Astrocyte (in vitro differentiated cells and primary cell): ENCODE measurements at regions not wholly inside any gene's neighbourhood (a gene's known extent, or its start where the extent isn't known, plus 50 kb on each side); places are given as distances from the start of the nearest gene placed in this dataset.

ENCODE experiments used
- DNase-seq: peaks from one replicate; pipeline ENCODE4 v3.0.0-alpha.2; 2010; ENCODE audit warnings: low read depth
- FAIRE-seq: peaks from 2 replicates; lab custom pipeline; 2011; peaks lifted over from hg19 to GRCh38; lab: Jason Lieb, UNC
- H2AFZ ChIP-seq: 2 replicates; pipeline ENCODE4 v1.6.0; 2012; ENCODE audit warnings: low read depth, low read length, inconsistent platforms
- H3K27ac ChIP-seq: 2 replicates; pipeline ENCODE4 v1.5.1; 2011; ENCODE audit warnings: low read depth, low read length, inconsistent platforms
- H3K27me3 ChIP-seq: 2 replicates; pipeline ENCODE4 v1.6.0; 2011; ENCODE audit warnings: low read length, inconsistent platforms; ENCODE audit not compliant: insufficient read depth
- H3K36me3 ChIP-seq: 2 replicates; pipeline ENCODE4 v1.5.1; 2011; ENCODE audit warnings: low read length, inconsistent platforms; ENCODE audit not compliant: insufficient read depth
- H3K4me1 ChIP-seq: 2 replicates; pipeline ENCODE4 v1.5.1; 2011; ENCODE audit warnings: low read length, inconsistent platforms; ENCODE audit not compliant: insufficient read depth
- H3K4me2 ChIP-seq: 2 replicates; pipeline ENCODE4 v1.6.0; 2012; ENCODE audit warnings: low read length, inconsistent platforms
- H3K4me3 ChIP-seq: 2 replicates; pipeline ENCODE4 v1.5.1; 2011; ENCODE audit warnings: low read depth, mild to moderate bottlenecking, low read length, inconsistent platforms; ENCODE audit not compliant: insufficient read depth
- H3K79me2 ChIP-seq: 2 replicates; pipeline ENCODE4 v1.6.0; 2012; ENCODE audit warnings: mild to moderate bottlenecking, low read length, inconsistent platforms; ENCODE audit not compliant: insufficient read depth
- H3K9ac ChIP-seq: 2 replicates; pipeline ENCODE4 v1.6.0; 2012; ENCODE audit warnings: mild to moderate bottlenecking, low read length, inconsistent platforms
- H3K9me3 ChIP-seq: 2 replicates; pipeline ENCODE4 v1.5.1; 2012; ENCODE audit warnings: low read depth, mild to moderate bottlenecking, low read length, inconsistent platforms; ENCODE audit not compliant: insufficient read depth
- H4K20me1 ChIP-seq: 2 replicates; pipeline ENCODE4 v1.6.0; 2012; ENCODE audit warnings: low read length, inconsistent platforms; ENCODE audit not compliant: insufficient read depth
- H3K27ac Mint-ChIP-seq: one replicate; pipeline ENCODE4 v1.8.0; 2021; ENCODE audit warnings: mild to moderate bottlenecking, mixed read lengths; ENCODE audit not compliant: unreplicated experiment
- H3K27me3 Mint-ChIP-seq: one replicate; pipeline ENCODE4 v1.8.0; 2021; ENCODE audit warnings: low read depth, mixed read lengths; ENCODE audit not compliant: unreplicated experiment
- H3K36me3 Mint-ChIP-seq: one replicate; pipeline ENCODE4 v1.8.0; 2021; ENCODE audit warnings: low read depth, mixed read lengths; ENCODE audit not compliant: unreplicated experiment
- H3K4me1 Mint-ChIP-seq: one replicate; pipeline ENCODE4 v1.8.0; 2021; ENCODE audit warnings: low read depth, mixed read lengths; ENCODE audit not compliant: unreplicated experiment
- H3K4me3 Mint-ChIP-seq: one replicate; pipeline ENCODE4 v1.8.0; 2021; ENCODE audit warnings: mild to moderate bottlenecking, moderate library complexity, mixed read lengths; ENCODE audit not compliant: unreplicated experiment
- H3K9me3 Mint-ChIP-seq: one replicate; pipeline ENCODE4 v1.8.0; 2021; ENCODE audit warnings: mild to moderate bottlenecking, mixed read lengths; ENCODE audit not compliant: unreplicated experiment
- EZH2 ChIP-seq: IDR thresholded peaks from 2 replicates; pipeline ENCODE4 v1.6.1; 2012; ENCODE audit warnings: mild to moderate bottlenecking, low read length, inconsistent platforms; ENCODE audit not compliant: insufficient read depth
- TF ChIP-seq, protein P1 (sequence below): IDR thresholded peaks from 2 replicates; pipeline ENCODE4 v1.5.1; 2011; ENCODE audit warnings: low read depth, mild to moderate bottlenecking, inconsistent platforms, low read length, moderate library complexity; ENCODE audit not compliant: insufficient read depth

DNA sequence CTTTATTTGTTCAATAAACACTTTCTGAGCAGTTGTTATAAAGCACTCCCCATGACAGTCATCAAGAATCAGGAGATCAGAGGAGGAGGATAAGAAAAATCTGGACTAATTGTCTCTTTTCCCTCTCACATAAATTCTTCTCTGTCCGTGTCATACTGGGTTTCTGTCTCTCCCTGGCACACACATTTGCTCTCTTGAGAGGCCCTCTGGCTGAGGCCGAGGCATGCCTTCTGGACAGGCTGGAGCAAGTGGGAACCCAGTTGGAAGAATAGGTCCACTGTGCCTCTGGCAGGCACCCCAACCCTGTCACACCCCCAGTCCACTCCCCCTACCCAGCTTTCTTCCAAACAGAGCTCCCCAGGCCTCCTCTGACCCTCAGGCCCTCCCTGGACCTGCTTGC lies 315.8 kb downstream of the UACA start:
- peaks cover 8% of the 10 kb centered on the region for H3K9me3 Mint-ChIP-seq
- H3K27me3 Mint-ChIP-seq, result peaks cover 76% of the 10 kb centered on the region
- no peak overlapping the region for H3K27ac ChIP-seq

DNA sequence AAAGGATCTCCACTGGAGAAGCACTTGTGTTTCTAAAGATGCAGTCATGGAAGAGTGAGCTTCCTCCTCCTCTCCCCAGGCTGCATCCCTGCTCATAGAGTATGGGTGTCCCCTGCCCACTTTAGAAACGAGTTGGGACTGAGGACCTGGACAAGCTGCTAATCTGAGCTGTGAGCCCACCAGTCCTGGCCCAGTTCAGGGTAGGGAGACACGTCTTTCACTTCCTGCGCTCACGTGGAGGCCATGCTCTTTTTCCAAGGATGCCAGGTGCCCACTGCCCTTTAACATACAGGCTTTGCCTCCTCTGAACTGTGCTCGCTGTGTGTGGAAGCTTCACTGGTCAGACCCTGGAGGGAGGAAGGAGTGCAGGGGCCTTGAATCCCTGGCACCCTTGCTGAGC lies 316.3 kb downstream of the UACA start:
- H3K9me3 Mint-ChIP-seq, result peaks cover 8% of the 10 kb centered on the region
- Histone ChIP-seq H2AFZ (no peak overlapping the region), H3K27ac (no peak overlapping the region), H3K4me1 (peaks cover 4% of the 10 kb centered on the region), H3K4me3 (no peak overlapping the region), H3K27me3 (peaks cover 64% of the 10 kb centered on the region), H3K9me3 (no peaks in the 10 kb centered on the region), H3K4me2 (no peak overlapping the region), H3K79me2 (no peaks in the 10 kb centered on the region), H4K20me1 (no peaks in the 10 kb centered on the region), H3K36me3 (no peaks in the 10 kb centered on the region), H3K9ac (no peak overlapping the region)
- peaks cover 76% of the 10 kb centered on the region for H3K27me3 Mint-ChIP-seq
- no peak for TF ChIP-seq EZH2
- peaks cover 3% of the 10 kb centered on the region for H3K4me1 Mint-ChIP-seq
- H3K27ac Mint-ChIP-seq, result no peak overlapping the region
- no peaks in the 10 kb centered on the region for H3K36me3 Mint-ChIP-seq
- FAIRE-seq (no peak), DNase-seq (no peak)
- H3K4me3 Mint-ChIP-seq, result no peak overlapping the region

More for the DNA sequence above, 315.8 kb downstream of the UACA start:
- no peak overlapping the region for H3K9ac ChIP-seq
- no peaks in the 10 kb centered on the region for H4K20me1 ChIP-seq
- H3K4me3 ChIP-seq, result no peak overlapping the region
- no peak for DNase-seq
- H3K36me3 ChIP-seq, result no peaks in the 10 kb centered on the region
- peaks cover 3% of the 10 kb centered on the region for H3K4me1 Mint-ChIP-seq
- H3K4me3 Mint-ChIP-seq, result no peak overlapping the region
- TF ChIP-seq, protein P1, sequence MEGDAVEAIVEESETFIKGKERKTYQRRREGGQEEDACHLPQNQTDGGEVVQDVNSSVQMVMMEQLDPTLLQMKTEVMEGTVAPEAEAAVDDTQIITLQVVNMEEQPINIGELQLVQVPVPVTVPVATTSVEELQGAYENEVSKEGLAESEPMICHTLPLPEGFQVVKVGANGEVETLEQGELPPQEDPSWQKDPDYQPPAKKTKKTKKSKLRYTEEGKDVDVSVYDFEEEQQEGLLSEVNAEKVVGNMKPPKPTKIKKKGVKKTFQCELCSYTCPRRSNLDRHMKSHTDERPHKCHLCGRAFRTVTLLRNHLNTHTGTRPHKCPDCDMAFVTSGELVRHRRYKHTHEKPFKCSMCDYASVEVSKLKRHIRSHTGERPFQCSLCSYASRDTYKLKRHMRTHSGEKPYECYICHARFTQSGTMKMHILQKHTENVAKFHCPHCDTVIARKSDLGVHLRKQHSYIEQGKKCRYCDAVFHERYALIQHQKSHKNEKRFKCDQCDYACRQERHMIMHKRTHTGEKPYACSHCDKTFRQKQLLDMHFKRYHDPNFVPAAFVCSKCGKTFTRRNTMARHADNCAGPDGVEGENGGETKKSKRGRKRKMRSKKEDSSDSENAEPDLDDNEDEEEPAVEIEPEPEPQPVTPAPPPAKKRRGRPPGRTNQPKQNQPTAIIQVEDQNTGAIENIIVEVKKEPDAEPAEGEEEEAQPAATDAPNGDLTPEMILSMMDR, result no peak
- no peaks in the 10 kb centered on the region for H3K36me3 Mint-ChIP-seq
- H3K4me2 ChIP-seq, result peak overlapping the region; percentile 41
- H3K4me1 ChIP-seq, result peaks cover 4% of the 10 kb centered on the region
- no peak for FAIRE-seq
- H2AFZ ChIP-seq, result no peak overlapping the region
- H3K9me3 ChIP-seq, result no peaks in the 10 kb centered on the region
- no peak overlapping the region for H3K27ac Mint-ChIP-seq
- H3K27me3 ChIP-seq, result peaks cover 60% of the 10 kb centered on the region
- no peaks in the 10 kb centered on the region for H3K79me2 ChIP-seq

DNA sequence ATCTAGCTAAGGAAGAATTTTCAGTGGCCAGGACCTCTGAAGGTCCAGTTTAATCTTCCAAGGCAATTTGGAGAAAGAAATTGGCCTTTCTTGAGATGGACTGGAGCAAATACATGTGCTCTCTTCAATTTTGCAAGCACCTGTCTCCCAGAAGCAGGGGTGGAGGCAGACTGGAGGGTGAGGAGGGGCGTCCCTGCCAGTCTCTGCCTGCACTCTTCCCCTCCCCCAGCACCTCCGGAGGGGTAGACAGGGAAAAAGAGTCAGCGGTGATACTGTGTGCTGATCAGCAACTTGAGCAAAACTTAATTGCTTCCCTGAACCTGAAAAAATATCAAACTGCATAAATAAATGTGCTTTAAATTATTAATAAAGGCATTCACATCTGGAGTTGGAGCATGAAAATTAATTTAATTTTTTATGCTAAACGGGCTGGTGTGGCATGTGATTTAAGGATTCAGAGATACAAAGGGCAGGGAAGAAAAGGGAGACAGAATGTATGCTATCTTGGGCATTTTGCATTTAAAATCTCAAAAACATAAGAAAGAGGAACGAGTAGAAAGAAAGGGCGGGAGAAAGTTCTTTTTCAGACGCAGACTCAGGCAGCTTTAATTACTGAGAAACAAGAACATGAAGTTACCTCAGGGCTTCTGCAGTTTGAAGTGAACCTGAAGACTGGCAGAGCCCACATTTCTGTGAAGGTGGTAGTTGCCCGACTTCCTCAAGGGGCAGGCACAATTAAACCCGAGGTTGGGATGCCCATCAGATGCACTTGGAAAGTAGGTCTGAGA lies 319.7 kb downstream of the UACA start:
- TF ChIP-seq, protein P1, result no peak
- TF ChIP-seq EZH2, result no peak
- no peaks in the 10 kb centered on the region for H3K79me2 ChIP-seq
- H3K4me3 Mint-ChIP-seq, result no peak overlapping the region
- H3K36me3 Mint-ChIP-seq, result no peaks in the 10 kb centered on the region
- H3K9ac ChIP-seq, result no peak overlapping the region
- H3K4me1 ChIP-seq, result peaks cover 4% of the 10 kb centered on the region
- H3K4me1 Mint-ChIP-seq, result peaks cover 3% of the 10 kb centered on the region
- no peak overlapping the region for H2AFZ ChIP-seq
- DNase-seq (no peak), FAIRE-seq (no peak)
- H3K9me3 Mint-ChIP-seq, result peaks cover 8% of the 10 kb centered on the region
- H3K27ac Mint-ChIP-seq, result no peak overlapping the region
- peaks cover 73% of the 10 kb centered on the region for H3K27me3 ChIP-seq
- no peaks in the 10 kb centered on the region for H3K9me3 ChIP-seq
- H3K4me2 ChIP-seq, result no peak overlapping the region
- no peaks in the 10 kb centered on the region for H4K20me1 ChIP-seq
- no peak overlapping the region for H3K4me3 ChIP-seq
- H3K27me3 Mint-ChIP-seq, result peaks cover 83% of the 10 kb centered on the region
- H3K36me3 ChIP-seq, result no peaks in the 10 kb centered on the region
- H3K27ac ChIP-seq, result no peak overlapping the region
